ENCODE measurements at regions not wholly inside any gene's neighbourhood (a gene's known extent, or its start where the extent isn't known, plus 50 kb on each side); places are given as distances from the start of the nearest gene placed in this dataset.

DNA sequence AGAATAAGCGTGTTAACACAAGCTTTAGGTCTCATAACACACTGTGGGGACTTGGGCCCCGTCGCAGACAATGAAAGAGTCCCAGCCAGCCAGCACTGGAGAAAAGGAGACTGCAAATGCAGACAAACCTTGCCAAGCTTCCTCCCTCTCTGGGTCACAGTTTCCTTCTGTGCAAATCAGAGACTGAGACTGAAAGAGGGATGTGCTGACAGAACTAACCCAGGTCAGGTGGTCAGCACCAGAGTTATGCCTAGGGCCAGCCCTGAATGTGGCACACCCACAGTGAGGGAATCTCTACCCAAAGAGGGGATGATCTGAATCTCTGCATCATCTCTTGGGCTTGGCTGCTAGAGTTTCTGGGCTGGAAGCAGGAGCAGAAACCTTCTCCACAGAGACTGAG lies 282.3 kb upstream of the CCL2 start:
- TF ChIP-seq, protein P1, sequence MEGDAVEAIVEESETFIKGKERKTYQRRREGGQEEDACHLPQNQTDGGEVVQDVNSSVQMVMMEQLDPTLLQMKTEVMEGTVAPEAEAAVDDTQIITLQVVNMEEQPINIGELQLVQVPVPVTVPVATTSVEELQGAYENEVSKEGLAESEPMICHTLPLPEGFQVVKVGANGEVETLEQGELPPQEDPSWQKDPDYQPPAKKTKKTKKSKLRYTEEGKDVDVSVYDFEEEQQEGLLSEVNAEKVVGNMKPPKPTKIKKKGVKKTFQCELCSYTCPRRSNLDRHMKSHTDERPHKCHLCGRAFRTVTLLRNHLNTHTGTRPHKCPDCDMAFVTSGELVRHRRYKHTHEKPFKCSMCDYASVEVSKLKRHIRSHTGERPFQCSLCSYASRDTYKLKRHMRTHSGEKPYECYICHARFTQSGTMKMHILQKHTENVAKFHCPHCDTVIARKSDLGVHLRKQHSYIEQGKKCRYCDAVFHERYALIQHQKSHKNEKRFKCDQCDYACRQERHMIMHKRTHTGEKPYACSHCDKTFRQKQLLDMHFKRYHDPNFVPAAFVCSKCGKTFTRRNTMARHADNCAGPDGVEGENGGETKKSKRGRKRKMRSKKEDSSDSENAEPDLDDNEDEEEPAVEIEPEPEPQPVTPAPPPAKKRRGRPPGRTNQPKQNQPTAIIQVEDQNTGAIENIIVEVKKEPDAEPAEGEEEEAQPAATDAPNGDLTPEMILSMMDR (IDR thresholded peaks at IDR 0.05; ENCODE audit: control insufficient read depth, insufficient read depth, low read depth, low read length, missing control alignments) = no peak
- H3K4me3 ChIP-seq (ENCODE audit: control insufficient read depth, low read depth, low read length) = no peak overlapping the region
- DNase-seq (ENCODE audit: low read depth) = no peak

DNA sequence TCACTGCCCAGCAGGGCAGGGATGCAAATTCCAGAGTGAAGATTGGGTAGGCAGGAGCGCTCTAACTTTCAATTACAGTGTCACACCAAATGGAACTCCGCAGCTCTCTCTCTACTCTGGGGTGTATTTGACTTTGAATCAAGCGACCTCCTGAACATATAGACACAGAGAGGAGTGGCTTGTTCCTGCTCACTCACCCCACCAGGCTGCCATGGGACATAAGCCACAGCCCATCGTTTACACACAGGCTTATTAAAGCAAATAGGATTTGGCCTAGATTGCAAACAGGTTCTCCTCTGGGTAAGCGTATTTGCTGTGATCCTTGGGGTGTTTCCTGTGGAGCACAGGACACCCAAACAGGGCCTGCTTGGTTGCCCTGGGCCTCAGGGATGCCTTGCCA lies 281.6 kb upstream of the CCL2 start:
- TF ChIP-seq, protein P1 (IDR thresholded peaks at IDR 0.05; ENCODE audit: control insufficient read depth, insufficient read depth, low read depth, low read length, missing control alignments) = no peak
- no peak overlapping the region for H3K4me3 ChIP-seq (ENCODE audit: control insufficient read depth, low read depth, low read length)
- no peak for DNase-seq (ENCODE audit: low read depth)

DNA sequence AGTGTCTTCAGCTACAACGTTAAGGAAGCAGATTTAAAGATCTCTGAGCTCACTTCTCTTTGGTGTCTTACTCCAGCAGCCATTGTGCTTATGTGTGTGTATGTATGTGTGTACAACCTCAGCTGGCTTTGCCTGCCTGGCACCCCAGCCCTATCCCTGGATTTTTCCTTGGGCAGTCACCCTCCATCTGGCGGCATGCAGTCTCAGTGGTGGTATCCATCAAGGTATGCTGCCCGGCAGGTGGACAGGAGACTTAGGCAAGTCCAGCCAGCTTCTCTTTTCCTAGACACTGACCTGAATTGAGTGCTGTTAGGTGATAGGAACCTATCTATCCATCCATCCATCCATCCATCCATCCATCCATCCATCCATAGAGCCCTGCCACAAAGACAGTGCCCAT lies 280.8 kb upstream of the CCL2 start:
- H3K4me3 ChIP-seq (ENCODE audit: control insufficient read depth, low read depth, low read length) = no peak overlapping the region
- no peak for DNase-seq (ENCODE audit: low read depth)
- TF ChIP-seq, protein P1 (IDR thresholded peaks at IDR 0.05; ENCODE audit: control insufficient read depth, insufficient read depth, low read depth, low read length, missing control alignments) = no peak

DNA sequence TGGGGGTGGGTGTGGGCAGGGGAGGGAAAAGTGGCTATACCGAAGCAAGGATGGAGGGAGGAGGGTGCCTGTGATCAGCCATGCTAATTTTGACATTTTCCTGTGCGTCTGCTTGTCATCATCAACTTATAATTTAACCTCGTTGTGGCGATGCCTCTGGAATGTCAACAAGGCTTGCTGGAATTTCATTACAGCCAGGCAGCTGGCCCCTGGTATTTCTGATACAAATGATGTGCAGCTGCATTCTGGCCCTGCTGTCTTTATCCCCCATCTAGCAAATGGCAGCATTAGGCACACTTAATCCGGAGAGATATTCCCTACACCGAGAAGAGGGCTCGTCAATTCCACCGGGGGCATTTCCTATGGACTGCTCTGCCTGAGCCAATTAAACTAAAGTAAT lies 278.3 kb upstream of the CCL2 start:
- TF ChIP-seq, protein P1 (IDR thresholded peaks at IDR 0.05; ENCODE audit: control insufficient read depth, insufficient read depth, low read depth, low read length, missing control alignments) = no peak
- no peak overlapping the region for H3K4me3 ChIP-seq (ENCODE audit: control insufficient read depth, low read depth, low read length)
- no peak for DNase-seq (ENCODE audit: low read depth)

DNA sequence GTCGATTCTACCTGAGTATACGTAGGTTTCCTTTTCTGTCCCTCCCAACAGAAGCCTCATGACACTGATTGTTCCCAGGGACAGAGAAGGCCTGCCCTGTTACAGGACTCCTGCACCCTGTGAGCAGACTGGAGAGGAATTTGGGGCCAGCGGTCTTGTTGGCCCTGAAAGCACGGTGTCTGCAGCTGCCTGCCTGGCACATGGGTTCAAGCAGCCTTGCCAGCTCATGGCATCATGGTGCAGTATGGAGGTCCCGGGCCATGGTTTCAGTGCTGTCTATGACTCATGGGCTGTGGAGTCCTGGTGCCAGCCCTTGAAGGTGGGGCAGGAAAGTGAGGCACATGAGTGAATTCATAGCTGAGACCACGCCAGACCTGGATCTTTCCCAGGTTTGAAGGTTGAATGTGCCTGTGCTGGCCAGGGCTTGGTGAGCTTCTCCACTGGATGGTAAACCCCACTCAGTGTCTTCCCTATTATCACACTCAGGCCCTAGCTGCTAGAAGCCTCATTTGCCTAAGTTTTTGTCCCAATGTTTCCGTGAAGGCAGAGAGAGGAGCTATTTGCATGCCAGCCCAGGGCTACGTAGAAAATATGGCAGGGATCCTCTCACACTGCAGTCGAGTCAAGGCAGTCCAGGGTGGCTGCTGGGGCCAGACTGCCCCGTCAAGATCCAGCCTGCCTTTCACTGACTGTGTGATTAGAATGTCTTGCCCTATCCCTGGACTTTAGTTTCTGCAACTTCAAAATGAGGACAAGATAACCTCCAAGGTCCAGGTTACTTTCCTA lies 277.2 kb upstream of the CCL2 start:
- H3K4me3 ChIP-seq (ENCODE audit: control insufficient read depth, low read depth, low read length) = no peak overlapping the region
- TF ChIP-seq, protein P1 (IDR thresholded peaks at IDR 0.05; ENCODE audit: control insufficient read depth, insufficient read depth, low read depth, low read length, missing control alignments) = no peak
- no peak for DNase-seq (ENCODE audit: low read depth)

DNA sequence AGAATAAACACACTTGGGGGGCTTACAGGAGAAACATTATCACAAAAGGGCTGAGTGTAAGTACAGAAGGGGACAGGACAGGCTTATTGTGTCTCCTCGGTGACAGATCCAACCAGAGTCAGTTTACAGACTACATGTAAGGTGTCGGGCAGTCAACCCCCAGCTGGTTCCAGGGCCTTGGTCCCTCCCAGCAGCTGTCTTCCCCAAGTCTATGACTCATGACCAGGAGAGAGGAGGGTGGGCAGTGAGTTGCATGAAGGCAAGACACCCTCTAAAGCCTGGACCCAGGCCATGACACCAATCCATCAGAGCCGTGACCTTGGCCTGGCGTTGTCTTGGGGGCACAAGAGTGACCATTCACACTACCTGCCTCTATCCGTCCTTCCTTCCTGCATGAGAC lies 276.2 kb upstream of the CCL2 start:
- no peak for DNase-seq (ENCODE audit: low read depth)
- TF ChIP-seq, protein P1 (IDR thresholded peaks at IDR 0.05; ENCODE audit: control insufficient read depth, insufficient read depth, low read depth, low read length, missing control alignments) = no peak

More for the DNA sequence above, 276.2 kb upstream of the CCL2 start:
- no peak overlapping the region for H3K4me3 ChIP-seq (ENCODE audit: control insufficient read depth, low read depth, low read length)

All from AG09309 (cell line).